Smooth muscle cell (in vitro differentiated cells): ENCODE measurements at regions not wholly inside any gene's neighbourhood (a gene's known extent, or its start where the extent isn't known, plus 50 kb on each side); places are given as distances from the start of the nearest gene placed in this dataset.

Experiments used
- DNase-seq: peaks from one replicate; lab custom pipeline; 2025; ENCODE audit not compliant: unreplicated experiment; lab: John Stamatoyannopoulos, UW
- H2AFZ ChIP-seq: fragments of 200-600 bp; sonication (generic); 2 replicates; pipeline ENCODE4 v1.6.0; 2016; ENCODE audit warnings: antibody characterized with exemption, low read depth, mild to moderate bottlenecking
- H3F3A ChIP-seq: fragments of 200-600 bp; sonication (generic); 2 replicates; pipeline ENCODE4 v1.6.0; 2017; ENCODE audit warnings: antibody characterized with exemption, low read depth
- H3K27ac ChIP-seq: fragments of 200-600 bp; sonication (generic); 2 replicates; pipeline ENCODE4 v1.5.1; 2016; ENCODE audit warnings: low read depth, mild to moderate bottlenecking
- H3K27me3 ChIP-seq: fragments of 200-600 bp; sonication (generic); 2 replicates; pipeline ENCODE4 v1.6.1; 2016; ENCODE audit warnings: low read depth, mild to moderate bottlenecking
- H3K36me3 ChIP-seq: fragments of 200-600 bp; sonication (generic); 2 replicates; pipeline ENCODE4 v1.5.1; 2016; ENCODE audit warnings: low read depth
- H3K4me1 ChIP-seq: fragments of 200-600 bp; sonication (generic); 2 replicates; pipeline ENCODE4 v1.5.1; 2016; ENCODE audit warnings: low read depth
- H3K4me2 ChIP-seq: fragments of 200-600 bp; sonication (generic); 2 replicates; pipeline ENCODE4 v1.6.0; 2016; ENCODE audit warnings: mild to moderate bottlenecking
- H3K4me3 ChIP-seq: fragments of 200-600 bp; sonication (generic); 2 replicates; pipeline ENCODE4 v1.5.1; 2016; ENCODE audit warnings: mild to moderate bottlenecking
- H3K79me2 ChIP-seq: fragments of 200-600 bp; sonication (generic); 2 replicates; pipeline ENCODE4 v1.6.0; 2016; ENCODE audit warnings: low read depth, mild to moderate bottlenecking
- H3K9ac ChIP-seq: fragments of 200-600 bp; sonication (generic); 2 replicates; pipeline ENCODE4 v1.6.0; 2016; ENCODE audit warnings: low read depth
- H3K9me3 ChIP-seq: fragments of 200-600 bp; sonication (generic); replicated peaks from 2 replicates; pipeline ENCODE4 v1.5.1; 2016; ENCODE audit warnings: low read depth
- H4K20me1 ChIP-seq: fragments of 200-600 bp; sonication (generic); 2 replicates; pipeline ENCODE4 v1.6.0; 2016; ENCODE audit warnings: low read depth
- WGBS: methylation state at CpG from one replicate; pipeline ENCODE4 v1.1.7; 2016; ENCODE audit warnings: low lambda C conversion rate; 5-methylcytosine and 5-hydroxymethylcytosine counted together
- TF ChIP-seq, protein P1 (sequence below): fragments of 200-600 bp; sonication (generic); IDR thresholded peaks from 2 replicates; pipeline ENCODE4 v1.5.1; 2017; ENCODE audit warnings: borderline replicate concordance, mild to moderate bottlenecking, antibody characterized with exemption; ENCODE audit not compliant: insufficient read depth, poor library complexity, severe bottlenecking

DNA sequence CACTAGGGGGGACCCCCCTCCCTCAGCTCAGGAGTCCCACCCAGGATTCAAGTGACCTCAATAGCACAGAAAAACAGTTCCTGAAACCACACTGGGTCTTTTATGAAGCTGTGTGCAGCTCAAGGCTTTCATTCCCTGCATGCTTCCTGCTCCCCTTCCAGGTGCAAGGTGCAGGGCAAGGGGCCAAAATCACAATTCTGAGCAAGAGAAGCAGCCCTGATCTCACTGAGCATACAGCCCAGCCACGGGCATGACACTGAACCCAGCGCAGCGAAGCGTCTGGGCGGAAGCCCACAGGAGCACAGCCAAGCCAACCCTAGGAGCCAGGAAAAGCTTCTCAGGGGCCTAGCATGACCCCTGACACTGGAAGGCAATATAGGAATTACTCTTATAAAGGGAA, 62.9 kb downstream of the IRX2 start:
- no peak overlapping the region for H3K4me2 ChIP-seq
- TF ChIP-seq, protein P1, sequence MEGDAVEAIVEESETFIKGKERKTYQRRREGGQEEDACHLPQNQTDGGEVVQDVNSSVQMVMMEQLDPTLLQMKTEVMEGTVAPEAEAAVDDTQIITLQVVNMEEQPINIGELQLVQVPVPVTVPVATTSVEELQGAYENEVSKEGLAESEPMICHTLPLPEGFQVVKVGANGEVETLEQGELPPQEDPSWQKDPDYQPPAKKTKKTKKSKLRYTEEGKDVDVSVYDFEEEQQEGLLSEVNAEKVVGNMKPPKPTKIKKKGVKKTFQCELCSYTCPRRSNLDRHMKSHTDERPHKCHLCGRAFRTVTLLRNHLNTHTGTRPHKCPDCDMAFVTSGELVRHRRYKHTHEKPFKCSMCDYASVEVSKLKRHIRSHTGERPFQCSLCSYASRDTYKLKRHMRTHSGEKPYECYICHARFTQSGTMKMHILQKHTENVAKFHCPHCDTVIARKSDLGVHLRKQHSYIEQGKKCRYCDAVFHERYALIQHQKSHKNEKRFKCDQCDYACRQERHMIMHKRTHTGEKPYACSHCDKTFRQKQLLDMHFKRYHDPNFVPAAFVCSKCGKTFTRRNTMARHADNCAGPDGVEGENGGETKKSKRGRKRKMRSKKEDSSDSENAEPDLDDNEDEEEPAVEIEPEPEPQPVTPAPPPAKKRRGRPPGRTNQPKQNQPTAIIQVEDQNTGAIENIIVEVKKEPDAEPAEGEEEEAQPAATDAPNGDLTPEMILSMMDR, result no peak
- WGBS, result 96% methylated on average over 5 of the region's 5 CpGs

DNA sequence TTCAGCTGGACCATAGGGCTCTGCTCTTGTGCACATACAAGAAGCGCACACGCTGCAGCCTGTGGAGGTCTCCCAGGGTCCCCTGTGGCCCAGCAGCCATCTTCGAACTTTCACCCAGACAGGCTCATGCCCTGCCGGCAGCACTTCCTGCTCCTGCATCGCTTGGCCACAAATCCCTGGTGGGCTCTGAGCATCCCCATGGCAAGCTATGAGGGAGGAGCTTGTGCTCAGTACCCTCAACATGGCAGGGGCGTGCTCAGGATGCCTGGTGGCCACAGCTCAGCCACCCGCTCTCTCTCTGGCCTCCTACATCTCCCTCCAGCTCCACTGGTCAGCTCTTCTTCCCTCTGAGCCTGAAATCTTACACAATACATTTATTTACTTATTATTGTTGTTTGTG, 63.7 kb downstream of the IRX2 start:
- H3K36me3 ChIP-seq, result no peaks in the 10 kb centered on the region

More for the DNA sequence above, 62.9 kb downstream of the IRX2 start:
- Histone ChIP-seq H3K27ac (no peak overlapping the region), H2AFZ (no peak overlapping the region), H3K79me2 (no peaks in the 10 kb centered on the region), H4K20me1 (no peaks in the 10 kb centered on the region), H3K4me3 (no peak overlapping the region), H3K9me3 (no peaks in the 10 kb centered on the region), H3F3A (no peaks in the 10 kb centered on the region), H3K4me1 (no peaks in the 10 kb centered on the region), H3K27me3 (no peaks in the 10 kb centered on the region), H3K9ac (no peak overlapping the region), H3K36me3 (no peaks in the 10 kb centered on the region)
- no peak for DNase-seq

DNA sequence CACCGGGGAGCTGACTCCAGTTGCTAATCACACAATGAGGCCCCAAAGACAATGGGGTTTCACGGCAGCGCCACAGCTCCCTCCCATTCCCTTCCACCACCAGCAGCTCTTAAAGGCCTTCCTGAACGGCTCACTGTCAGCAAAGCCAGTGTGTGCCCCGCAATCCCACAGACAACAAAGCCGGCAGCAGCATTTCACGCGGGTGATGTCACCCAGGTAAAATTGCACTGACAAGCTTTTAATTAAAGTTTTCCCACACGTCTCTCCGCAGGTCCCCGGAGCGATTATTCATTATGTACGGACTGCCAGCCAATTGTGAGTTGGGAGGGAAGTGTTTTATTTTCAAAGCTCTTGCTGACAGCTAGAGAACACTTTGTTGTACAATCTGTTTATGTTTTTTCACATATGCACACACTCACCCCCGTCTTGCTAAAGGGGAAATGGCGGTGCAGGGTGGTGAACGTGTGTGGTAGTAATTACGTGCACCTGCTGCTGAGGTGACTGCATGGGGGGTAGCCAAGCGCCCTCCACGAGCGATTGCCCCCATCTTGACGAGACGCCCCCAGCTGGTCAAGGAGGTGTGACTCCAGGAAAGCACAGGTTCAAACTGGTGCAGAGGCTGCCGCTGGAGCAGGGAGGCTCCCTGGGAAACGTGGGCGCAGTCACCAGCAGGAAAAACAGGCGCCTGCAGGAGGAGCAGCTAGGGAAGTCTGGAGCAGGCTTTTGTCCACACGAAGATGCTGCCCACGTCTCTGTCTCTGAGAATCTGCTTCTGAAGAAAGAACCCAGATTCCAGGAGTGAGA, 65.0 kb downstream of the IRX2 start:
- H3K9me3 ChIP-seq, result no peaks in the 10 kb centered on the region
- no peaks in the 10 kb centered on the region for H3K27me3 ChIP-seq
- no peak overlapping the region for H3K4me3 ChIP-seq
- WGBS, result 66% methylated on average over 28 of the region's 28 CpGs
- no peak overlapping the region for H2AFZ ChIP-seq
- no peaks in the 10 kb centered on the region for H3K4me1 ChIP-seq
- H3K79me2 ChIP-seq, result no peaks in the 10 kb centered on the region
- H4K20me1 ChIP-seq, result no peaks in the 10 kb centered on the region
- no peaks in the 10 kb centered on the region for H3F3A ChIP-seq
- no peak overlapping the region for H3K27ac ChIP-seq
- TF ChIP-seq, protein P1, result no peak
- H3K9ac ChIP-seq, result no peak overlapping the region
- no peaks in the 10 kb centered on the region for H3K36me3 ChIP-seq
- no peak overlapping the region for H3K4me2 ChIP-seq
- no peak for DNase-seq

More for the DNA sequence above, 63.7 kb downstream of the IRX2 start:
- Histone ChIP-seq H4K20me1 (no peaks in the 10 kb centered on the region), H3K79me2 (no peaks in the 10 kb centered on the region), H3K9me3 (no peaks in the 10 kb centered on the region), H3F3A (no peaks in the 10 kb centered on the region), H3K27ac (no peak overlapping the region), H3K9ac (no peak overlapping the region), H3K4me2 (no peak overlapping the region), H2AFZ (no peak overlapping the region), H3K4me3 (no peak overlapping the region), H3K27me3 (no peaks in the 10 kb centered on the region), H3K4me1 (no peaks in the 10 kb centered on the region)
- DNase-seq, result no peak
- WGBS, result 86% methylated on average over 7 of the region's 7 CpGs
- TF ChIP-seq, protein P1, result no peak
